ENCODE measurements at regions not wholly inside any gene's neighbourhood (a gene's known extent, or its start where the extent isn't known, plus 50 kb on each side); places are given as distances from the start of the nearest gene placed in this dataset.

DNA sequence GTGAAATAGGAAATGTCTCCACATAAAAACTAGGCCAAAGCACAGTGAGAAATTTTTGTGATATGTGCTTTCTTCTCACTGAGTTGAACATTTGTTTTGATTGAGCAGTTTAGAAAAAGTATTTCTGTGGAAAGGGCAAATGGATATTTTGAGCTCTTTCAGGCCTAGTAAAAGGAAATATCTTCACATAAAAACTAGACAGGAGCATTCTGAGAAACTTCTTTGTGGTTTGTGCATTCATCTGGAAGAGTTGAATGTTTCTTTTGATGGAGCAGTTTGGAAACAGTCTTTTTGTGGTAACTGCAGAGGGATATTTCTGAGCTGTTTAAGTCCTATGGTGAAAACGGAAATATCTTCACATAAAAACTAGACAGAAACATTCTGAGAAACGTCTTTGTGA lies 582.7 kb upstream of the ALG10B start:
- no peaks in the 10 kb centered on the region for H3K9me2 ChIP-seq (ENCODE audit: insufficient read depth)
- no peak overlapping the region for H2AFZ ChIP-seq
- no peaks in the 10 kb centered on the region for H3K79me2 ChIP-seq (replicated peaks; ENCODE audit: insufficient read depth)
- H3K4me2 ChIP-seq: no peak overlapping the region
- H3K9me3 Mint-ChIP-seq: peaks cover 94% of the 10 kb centered on the region
- TF ChIP-seq, protein P1, sequence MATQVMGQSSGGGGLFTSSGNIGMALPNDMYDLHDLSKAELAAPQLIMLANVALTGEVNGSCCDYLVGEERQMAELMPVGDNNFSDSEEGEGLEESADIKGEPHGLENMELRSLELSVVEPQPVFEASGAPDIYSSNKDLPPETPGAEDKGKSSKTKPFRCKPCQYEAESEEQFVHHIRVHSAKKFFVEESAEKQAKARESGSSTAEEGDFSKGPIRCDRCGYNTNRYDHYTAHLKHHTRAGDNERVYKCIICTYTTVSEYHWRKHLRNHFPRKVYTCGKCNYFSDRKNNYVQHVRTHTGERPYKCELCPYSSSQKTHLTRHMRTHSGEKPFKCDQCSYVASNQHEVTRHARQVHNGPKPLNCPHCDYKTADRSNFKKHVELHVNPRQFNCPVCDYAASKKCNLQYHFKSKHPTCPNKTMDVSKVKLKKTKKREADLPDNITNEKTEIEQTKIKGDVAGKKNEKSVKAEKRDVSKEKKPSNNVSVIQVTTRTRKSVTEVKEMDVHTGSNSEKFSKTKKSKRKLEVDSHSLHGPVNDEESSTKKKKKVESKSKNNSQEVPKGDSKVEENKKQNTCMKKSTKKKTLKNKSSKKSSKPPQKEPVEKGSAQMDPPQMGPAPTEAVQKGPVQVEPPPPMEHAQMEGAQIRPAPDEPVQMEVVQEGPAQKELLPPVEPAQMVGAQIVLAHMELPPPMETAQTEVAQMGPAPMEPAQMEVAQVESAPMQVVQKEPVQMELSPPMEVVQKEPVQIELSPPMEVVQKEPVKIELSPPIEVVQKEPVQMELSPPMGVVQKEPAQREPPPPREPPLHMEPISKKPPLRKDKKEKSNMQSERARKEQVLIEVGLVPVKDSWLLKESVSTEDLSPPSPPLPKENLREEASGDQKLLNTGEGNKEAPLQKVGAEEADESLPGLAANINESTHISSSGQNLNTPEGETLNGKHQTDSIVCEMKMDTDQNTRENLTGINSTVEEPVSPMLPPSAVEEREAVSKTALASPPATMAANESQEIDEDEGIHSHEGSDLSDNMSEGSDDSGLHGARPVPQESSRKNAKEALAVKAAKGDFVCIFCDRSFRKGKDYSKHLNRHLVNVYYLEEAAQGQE (IDR thresholded peaks at IDR 0.05; ENCODE audit: unreplicated experiment): no peak
- TF ChIP-seq POLR2AphosphoS5 (IDR thresholded peaks at IDR 0.05; ENCODE audit: low read depth): no peak
- no peak for TF ChIP-seq NANOG (IDR thresholded peaks at IDR 0.05; ENCODE audit: borderline replicate concordance)
- TF ChIP-seq JUNB (IDR thresholded peaks at IDR 0.05; ENCODE audit: unreplicated experiment): no peak
- no peak for TF ChIP-seq EZH2phosphoT487 (IDR thresholded peaks at IDR 0.05; ENCODE audit: unreplicated experiment)
- no peak for TF ChIP-seq ZNF114 (CRISPR knock-in tag; IDR thresholded peaks at IDR 0.05)
- TF ChIP-seq, protein P2, sequence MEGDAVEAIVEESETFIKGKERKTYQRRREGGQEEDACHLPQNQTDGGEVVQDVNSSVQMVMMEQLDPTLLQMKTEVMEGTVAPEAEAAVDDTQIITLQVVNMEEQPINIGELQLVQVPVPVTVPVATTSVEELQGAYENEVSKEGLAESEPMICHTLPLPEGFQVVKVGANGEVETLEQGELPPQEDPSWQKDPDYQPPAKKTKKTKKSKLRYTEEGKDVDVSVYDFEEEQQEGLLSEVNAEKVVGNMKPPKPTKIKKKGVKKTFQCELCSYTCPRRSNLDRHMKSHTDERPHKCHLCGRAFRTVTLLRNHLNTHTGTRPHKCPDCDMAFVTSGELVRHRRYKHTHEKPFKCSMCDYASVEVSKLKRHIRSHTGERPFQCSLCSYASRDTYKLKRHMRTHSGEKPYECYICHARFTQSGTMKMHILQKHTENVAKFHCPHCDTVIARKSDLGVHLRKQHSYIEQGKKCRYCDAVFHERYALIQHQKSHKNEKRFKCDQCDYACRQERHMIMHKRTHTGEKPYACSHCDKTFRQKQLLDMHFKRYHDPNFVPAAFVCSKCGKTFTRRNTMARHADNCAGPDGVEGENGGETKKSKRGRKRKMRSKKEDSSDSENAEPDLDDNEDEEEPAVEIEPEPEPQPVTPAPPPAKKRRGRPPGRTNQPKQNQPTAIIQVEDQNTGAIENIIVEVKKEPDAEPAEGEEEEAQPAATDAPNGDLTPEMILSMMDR (conservative IDR thresholded peaks at IDR 0.05; ENCODE audit: low read depth in 2 of 2): no peak
- no peak overlapping the region for H3K27ac ChIP-seq (ENCODE audit: low read depth)
- H3K27me3 ChIP-seq (ENCODE audit: insufficient read depth): no peaks in the 10 kb centered on the region
- H3K36me3 ChIP-seq (ENCODE audit: insufficient read depth): peaks cover 8% of the 10 kb centered on the region; the same call in 1 of the 2 replicates
- no peaks in the 10 kb centered on the region for H3K4me1 ChIP-seq (ENCODE audit: insufficient read depth)
- no peaks in the 10 kb centered on the region for H3K4me1 Mint-ChIP-seq
- H3K27me3 Mint-ChIP-seq (ENCODE audit: insufficient read depth, low read depth, poor library complexity): peaks cover 6% of the 10 kb centered on the region
- H3K4me3 Mint-ChIP-seq: no peak overlapping the region
- no peak overlapping the region for H3K4me3 ChIP-seq
- ATAC-seq (no peak), DNase-seq (ENCODE audit: low spot score) (no peak)
- H3F3A ChIP-seq (replicated peaks; ENCODE audit: low read depth): no peaks in the 10 kb centered on the region
- H3K36me3 Mint-ChIP-seq (ENCODE audit: low read depth): peaks cover 19% of the 10 kb centered on the region; the same call in 2 of the 3 replicates
- H3K27ac Mint-ChIP-seq: no peak overlapping the region
- H4K20me1 ChIP-seq (replicated peaks; ENCODE audit: insufficient read depth): no peaks in the 10 kb centered on the region

All from GM23338 (cell line).